NCI-H2029 treated with DMSO at 0.1 percent for 48 hours (cell line): ENCODE measurements at regions not wholly inside any gene's neighbourhood (a gene's known extent, or its start where the extent isn't known, plus 50 kb on each side); places are given as distances from the start of the nearest gene placed in this dataset.

ENCODE experiments used
- DNase-seq: peaks from one replicate; lab custom pipeline; 2025; lab: John Stamatoyannopoulos, UW

GRCh38 chr11:37748641-37749040 is 1150.6 kb upstream of the RAG2 start:
- no peak for DNase-seq

- DNase-seq, result no peak
These were observed 1149.1 kb upstream of the RAG2 start for GRCh38 chr11:37747121-37747520.

- no peak for DNase-seq
These were observed 1129.3 kb upstream of the RAG2 start for GRCh38 chr11:37727371-37727770.

- DNase-seq, result no peak
These were observed 1126.3 kb upstream of the RAG2 start for GRCh38 chr11:37724315-37724714.

GRCh38 chr11:37721485-37721884 is 1123.4 kb upstream of the RAG2 start:
- no peak for DNase-seq

- no peak for DNase-seq
These were observed 1120.5 kb upstream of the RAG2 start for GRCh38 chr11:37718431-37718999.

- no peak for DNase-seq
These were observed 1114.2 kb upstream of the RAG2 start for GRCh38 chr11:37712251-37712650.

- DNase-seq, result no peak
These were observed 1112.0 kb upstream of the RAG2 start for GRCh38 chr11:37710031-37710430.

- no peak for DNase-seq
These were observed 1106.8 kb upstream of the RAG2 start for GRCh38 chr11:37704791-37705190.

GRCh38 chr11:37699644-37700043 is 1101.6 kb upstream of the RAG2 start:
- no peak for DNase-seq

- DNase-seq, result no peak
These were observed 1097.2 kb upstream of the RAG2 start for GRCh38 chr11:37695283-37695682.

- DNase-seq, result no peak
These were observed 1091.9 kb upstream of the RAG2 start for GRCh38 chr11:37689951-37690350.

- DNase-seq, result no peak
These were observed 1090.4 kb upstream of the RAG2 start for GRCh38 chr11:37688456-37688855.

- DNase-seq, result no peak
These were observed 1089.1 kb upstream of the RAG2 start for GRCh38 chr11:37687130-37687529.

GRCh38 chr11:37671321-37671720 is 1073.3 kb upstream of the RAG2 start:
- no peak for DNase-seq

GRCh38 chr11:37666960-37667359 is 1068.9 kb upstream of the RAG2 start:
- DNase-seq, result no peak

- DNase-seq, result no peak
These were observed 1059.6 kb upstream of the RAG2 start for GRCh38 chr11:37657645-37658044.

- no peak for DNase-seq
These were observed 1049.7 kb upstream of the RAG2 start for GRCh38 chr11:37647767-37648166.

GRCh38 chr11:37643968-37644367 is 1045.9 kb upstream of the RAG2 start:
- no peak for DNase-seq

- DNase-seq, result no peak
These were observed 1044.3 kb upstream of the RAG2 start for GRCh38 chr11:37642296-37642695.

- DNase-seq, result no peak
These were observed 1034.7 kb upstream of the RAG2 start for GRCh38 chr11:37632748-37633147.

GRCh38 chr11:37630866-37631265 is 1032.8 kb upstream of the RAG2 start:
- DNase-seq, result no peak

- no peak for DNase-seq
These were observed 1025.7 kb upstream of the RAG2 start for GRCh38 chr11:37623778-37624177.

GRCh38 chr11:37621662-37622061 is 1023.6 kb upstream of the RAG2 start:
- no peak for DNase-seq

GRCh38 chr11:37616291-37616690 is 1018.3 kb upstream of the RAG2 start:
- no peak for DNase-seq
